Left hindlimb (tissue), 1 donor: ENCODE measurements at regions not wholly inside any gene's neighbourhood (a gene's known extent, or its start where the extent isn't known, plus 50 kb on each side); places are given as distances from the start of the nearest gene placed in this dataset.

Source experiments
- DNase-seq: peaks from one replicate; pipeline ENCODE4 v3.0.0-alpha.2; 2018

DNA sequence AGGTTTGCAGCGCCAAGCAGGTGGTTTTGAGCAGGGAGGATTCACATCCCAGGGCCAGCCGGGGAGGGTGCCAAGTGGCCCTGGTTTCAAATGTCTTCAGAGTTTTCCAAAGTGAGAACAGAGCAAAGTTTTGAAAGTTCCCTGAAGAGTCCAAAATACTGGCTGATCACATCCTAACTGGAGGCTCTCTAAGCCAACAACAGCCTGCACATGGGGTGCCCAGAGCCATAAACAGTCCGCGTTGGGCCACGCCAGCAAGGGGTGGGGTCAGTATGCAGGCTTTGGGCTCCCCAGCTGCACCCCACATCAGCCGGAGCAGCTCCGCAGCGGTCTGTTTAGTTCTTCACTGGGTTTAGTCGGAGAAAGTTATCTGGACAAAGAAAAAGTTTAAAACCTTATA lies 150.9 kb downstream of the C16orf95 start:
- peak; percentile 27 for DNase-seq

DNA sequence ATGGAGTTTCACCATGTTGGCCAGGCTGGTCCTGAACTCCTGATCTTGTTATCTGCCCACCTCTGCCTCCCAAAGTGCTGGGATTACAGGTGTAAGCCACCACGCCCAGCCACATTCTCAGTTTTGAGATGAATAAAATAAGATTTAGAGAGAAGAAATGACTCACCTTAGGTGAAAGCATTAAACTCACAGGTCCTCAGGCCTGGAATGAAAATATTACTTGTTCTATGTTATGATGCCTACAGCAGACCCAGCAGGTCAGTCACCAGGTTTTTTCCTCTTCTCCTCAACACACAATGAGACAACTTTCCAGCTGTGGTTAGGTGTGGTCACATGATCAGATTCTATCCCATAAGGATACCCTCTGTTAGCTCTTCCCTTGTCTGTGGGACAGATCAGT lies 150.3 kb downstream of the C16orf95 start:
- DNase-seq: no peak

DNA sequence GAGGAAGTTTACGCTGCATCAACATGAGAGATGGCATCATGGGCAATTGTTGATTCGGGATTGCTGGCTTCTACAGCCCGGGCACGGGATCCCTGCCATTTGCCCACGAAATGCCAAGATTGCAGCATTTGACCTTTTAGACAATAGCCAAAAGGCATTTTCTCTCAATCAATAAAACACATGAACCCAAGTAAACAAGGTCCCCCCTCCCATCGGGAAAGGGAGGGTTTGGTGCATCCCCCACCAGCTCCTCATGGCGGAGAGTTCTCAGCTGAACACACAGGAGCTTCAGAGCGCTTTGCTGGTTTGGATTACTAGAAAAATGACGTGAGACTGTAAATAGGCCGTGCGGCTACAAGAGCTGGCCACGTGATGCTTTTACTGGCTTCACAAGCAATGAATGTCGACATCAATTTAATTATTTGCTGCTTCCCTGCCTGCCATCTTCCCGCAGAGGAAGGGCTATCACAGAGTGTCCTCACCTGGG lies 147.6 kb downstream of the C16orf95 start:
- no peak for DNase-seq

DNA sequence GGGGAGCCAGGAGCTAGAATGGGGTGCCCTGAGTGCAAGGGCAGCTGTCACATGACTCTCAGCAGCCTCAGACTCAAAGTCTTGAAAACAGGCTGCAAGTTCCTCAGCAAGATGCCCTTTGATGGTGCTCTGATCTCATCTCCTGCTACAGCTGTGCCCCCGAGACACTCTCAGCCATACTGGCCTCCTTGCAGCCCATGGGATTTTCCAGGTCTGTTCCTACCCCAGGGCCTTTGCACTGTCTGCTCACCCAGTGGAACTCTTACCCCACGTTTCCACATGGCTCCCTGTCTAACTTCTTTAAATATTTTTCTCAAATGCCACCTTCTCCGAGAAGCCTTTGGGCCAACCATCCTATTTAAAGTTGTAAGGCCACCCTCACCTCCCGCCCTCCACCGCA lies 146.9 kb downstream of the C16orf95 start:
- DNase-seq: peak; percentile 6

DNA sequence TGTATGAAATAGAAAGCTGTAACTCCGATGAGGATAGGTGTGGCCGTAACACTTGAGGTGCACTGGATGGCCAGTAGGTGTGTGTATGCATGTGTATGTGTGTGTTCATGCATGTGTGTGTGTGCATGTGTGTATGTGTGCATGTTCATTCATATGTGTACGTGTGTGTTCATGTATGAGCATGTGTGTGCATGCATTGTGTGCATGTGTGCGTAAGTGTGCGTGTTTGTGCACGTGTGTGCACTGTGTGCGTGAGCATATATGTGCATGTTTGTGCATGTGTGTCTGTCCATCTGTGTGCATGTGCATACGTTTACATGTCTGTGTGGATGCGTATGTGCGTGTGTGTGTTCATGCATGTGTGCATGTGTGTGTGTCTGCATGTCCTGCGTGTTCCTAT lies 145.5 kb downstream of the C16orf95 start:
- no peak for DNase-seq

DNA sequence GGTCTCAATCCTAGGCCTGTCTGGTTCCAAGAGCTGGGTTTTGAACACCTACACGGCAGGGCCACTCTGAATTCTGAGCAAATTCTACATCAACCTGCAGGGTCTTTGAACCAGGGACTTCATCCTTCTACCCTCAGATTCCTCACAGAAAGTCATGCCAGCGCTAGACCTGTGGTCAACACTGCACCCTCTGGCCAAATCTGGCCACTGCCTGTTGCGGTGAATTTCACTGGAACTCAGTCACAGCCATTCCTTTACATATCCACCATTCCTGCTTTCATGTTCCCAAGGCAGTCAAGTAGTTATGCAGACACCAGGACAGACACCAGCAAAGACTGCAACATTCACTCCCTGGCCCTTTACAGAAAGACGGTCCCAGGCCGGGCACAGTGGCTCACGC lies 144.6 kb downstream of the C16orf95 start:
- DNase-seq: no peak

DNA sequence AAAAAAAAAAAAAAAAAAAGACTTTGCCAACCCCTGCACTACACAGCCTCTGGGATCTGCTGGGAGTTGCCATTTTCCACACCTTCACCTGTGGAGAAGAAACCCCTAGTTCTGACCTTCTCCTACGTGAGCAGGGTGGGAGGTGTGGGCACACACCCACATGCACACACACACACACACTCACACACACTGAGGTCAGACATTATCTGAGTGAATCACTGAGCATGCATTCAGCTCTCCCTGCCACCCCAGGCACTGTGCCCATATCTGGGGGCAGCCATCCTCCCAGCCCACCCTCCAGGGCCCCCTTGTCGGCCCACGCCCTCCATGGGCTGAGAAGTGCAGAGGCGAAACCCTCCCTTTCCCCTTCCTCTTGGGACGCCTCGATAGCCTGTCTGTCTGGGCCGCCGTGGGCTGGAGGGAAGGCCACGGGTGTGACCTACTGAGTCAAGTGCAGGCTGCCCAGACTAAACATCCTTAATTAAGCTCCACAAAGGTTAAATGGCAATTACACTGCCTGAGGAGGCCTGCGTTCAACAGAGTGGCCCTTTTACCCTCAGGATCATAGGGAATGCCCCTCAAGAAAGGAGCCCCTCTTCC lies 143.8 kb downstream of the C16orf95 start:
- no peak for DNase-seq

DNA sequence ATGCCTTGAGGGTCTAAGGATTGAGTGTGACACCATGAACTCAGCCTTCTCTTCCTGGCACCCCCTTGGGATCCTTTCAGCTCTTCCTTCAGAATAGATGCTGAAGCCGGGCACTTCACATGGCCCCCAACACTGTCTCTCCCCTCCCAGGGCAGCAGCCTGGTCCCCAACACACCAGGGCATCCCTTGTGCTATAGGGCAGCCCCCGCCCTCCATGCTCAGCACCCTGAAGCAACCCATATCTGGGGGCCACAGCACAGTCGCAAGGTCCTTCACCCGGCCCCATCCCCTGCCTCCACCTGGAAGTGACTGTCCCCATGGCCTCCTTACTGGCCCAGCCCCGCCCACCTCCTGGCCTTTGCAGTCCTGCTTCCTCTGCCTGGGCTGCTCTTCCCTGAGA lies 143.1 kb downstream of the C16orf95 start:
- no peak for DNase-seq

DNA sequence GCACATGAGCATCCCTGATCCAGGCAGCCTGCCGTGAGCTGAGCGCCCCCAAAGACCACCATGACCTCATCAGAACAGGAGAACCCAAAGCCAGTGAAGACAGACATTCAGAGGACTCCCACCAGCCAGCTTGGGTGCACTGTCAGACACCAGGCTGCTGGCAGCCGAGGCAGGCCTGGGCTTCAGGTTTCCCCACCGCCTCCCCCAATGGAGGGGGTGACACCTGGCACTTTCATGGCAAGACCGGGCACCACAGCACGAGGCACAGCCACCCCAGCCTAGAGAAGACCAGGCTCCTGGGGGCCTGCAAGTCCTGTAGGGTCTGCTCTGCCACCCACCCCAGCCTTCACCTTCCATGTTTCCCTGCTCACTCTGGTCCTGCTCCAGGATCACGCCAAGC lies 140.5 kb downstream of the C16orf95 start:
- peak; percentile 25 for DNase-seq

DNA sequence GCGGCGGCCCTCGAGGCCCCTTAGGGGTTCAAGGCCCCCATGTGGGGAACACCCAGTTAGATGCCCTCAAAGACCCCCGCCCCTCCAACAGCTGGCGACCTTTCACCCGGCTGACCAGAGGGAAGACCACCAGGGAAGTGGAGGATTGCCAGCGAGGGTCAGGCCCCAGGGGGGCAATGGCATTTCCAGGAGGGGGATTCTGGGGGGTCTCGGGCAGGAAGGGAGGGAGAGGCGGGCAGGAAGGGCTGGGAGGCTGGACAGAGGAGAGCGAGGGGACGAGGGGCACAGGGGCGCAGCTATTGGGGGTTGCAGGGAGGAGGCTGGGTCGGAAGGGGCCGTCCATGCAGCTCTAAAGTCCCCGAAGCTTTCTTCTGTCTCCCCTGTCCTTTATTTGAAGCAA lies 139.5 kb downstream of the C16orf95 start:
- no peak for DNase-seq

DNA sequence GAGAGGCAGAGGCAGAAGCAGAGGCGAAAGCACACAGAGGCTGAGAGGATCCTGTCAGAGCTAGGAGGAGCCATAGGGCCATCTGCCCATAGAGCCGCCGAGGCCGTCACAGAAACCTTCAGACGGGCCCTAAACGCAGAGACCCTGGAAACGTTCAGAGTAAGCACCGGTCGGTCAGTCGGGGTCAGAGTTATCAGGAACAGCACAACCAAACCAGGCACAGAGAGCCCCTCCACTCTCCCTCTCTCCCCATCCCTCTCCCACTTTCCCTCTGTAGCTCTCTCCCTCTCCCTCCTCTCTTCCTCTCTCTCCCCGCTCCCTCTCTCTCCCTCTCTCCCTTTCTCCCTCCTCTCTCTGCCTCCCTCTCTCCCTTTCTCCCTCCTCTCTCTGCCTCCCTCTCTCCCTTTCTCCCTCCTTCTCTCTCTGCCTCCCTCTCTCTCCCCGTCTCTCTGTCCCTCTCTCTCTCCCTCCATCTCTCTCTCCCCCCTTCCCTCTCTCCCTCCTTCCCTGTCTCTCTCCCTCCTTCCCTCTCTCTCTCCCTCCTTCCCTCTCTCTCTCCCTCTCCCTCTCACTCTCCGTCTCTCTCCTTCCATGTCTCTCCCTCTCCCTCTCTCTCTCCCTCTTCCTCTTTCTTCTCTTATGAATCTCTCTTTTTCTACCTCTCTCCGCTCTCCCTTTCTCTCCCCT lies 138.9 kb downstream of the C16orf95 start:
- no peak for DNase-seq

DNA sequence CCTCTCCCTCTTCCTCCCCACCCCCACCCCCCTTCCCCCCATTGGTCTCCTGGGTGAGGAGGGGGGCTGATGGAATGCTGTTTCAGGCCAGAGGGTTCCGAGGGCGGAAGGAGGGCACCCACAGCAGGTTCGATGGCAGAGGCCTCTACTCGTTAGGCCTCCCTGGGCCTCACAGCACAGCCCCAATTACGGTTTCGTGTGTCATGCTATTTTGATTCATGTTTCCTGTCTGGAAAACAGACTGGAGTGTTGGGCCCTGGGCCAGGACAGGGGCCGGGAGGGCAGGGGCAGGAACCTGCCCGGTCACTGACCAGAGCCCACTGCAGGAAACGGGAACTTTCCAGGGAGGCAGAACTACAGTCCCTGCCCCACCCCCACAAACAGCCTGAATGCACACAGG lies 138.2 kb downstream of the C16orf95 start:
- DNase-seq: peak; percentile 79

DNA sequence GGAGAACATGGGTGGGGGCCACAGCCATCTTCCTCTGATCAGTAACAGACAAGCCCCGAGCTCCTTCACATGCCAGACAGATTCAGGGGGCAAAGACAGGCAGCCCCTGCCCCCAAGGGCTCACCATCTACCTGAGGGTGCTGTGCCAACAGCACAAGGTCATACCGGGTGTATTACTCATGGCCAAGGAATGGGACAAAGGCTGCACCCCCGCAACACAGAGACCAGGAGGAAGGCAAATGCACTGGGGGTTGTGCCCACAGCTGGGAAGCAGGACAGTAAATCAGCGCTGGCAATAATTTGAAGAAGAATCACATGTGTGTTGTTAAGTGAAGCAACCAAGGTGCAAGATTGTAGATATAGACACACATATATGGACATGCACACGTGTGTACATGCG lies 137.1 kb downstream of the C16orf95 start:
- DNase-seq: no peak

DNA sequence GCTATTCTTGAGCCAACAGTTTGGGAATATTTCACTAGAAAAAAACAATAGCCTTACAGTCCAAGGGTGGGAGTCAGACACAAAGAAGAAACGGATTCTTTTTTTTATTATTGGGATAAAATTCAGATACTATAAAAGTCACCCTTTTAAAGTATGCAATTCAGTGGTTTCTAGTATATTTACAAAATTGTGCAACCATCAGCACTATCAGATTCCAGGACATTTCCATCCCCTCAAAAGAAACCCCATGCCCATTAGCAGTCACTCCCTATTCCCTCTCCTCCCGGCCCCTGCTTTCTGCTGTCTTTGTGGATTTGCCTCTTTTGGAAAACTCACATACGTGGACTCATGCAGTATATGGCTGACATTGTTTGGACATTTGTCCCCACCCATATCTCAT lies 134.4 kb downstream of the C16orf95 start:
- no peak for DNase-seq

DNA sequence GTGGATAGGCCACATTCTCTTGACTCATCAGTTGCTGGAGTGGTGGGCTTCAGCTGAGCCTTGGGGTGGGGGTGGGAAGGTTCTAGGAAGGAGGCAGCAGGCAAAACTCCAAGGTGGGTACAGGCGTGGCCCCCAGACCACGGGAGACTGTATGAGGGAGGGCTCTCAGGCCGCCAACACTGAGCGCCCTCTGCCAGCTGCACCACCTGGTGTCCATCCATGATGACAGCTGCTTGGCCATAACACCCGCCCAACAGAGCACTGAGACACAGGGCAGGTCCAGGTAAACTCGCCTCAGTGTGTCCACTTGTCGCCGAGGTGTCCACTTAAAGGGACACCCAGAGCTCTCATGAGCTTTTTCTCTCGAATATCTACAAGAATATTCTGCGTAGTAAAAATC lies 133.5 kb downstream of the C16orf95 start:
- peak; percentile 8 for DNase-seq

DNA sequence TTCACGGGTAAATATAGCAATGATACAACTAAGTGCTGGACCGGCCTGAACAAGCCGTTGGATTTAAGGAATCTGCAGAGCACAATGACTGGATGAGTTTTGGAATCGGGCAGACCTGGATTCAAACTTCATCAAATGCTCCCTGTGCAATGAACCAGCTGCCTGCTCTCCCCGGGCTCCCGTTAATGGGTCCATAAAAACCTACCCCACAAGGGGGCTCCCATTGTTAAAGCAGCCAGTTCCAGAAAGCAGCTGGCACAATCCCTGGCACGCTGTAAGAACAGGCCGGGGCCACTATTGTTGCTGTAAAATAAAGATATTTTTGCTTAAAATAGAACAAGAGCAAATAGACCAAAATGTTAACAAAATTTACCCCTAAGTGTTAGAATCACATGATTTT lies 131.9 kb downstream of the C16orf95 start:
- peak; percentile 15 for DNase-seq

DNA sequence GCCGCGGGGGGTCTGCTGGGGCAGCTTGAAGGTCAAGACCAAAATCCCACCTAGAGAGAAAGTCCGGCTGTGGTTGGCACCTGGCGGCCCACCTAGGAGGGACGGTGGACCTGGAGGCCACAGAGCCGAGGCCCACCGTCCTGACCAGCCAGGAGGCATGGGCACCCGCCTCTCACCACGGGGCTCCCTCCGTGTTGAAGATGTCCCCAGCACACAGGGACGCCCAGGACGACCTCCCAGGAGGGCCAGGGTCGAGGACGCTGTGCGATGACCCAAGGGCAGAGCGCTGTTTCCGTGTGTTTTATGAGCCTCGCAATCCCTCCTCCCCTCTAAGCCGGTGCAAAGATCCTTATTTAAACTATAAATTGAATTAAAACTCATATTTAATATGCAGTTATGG lies 131.2 kb downstream of the C16orf95 start:
- DNase-seq: no peak

DNA sequence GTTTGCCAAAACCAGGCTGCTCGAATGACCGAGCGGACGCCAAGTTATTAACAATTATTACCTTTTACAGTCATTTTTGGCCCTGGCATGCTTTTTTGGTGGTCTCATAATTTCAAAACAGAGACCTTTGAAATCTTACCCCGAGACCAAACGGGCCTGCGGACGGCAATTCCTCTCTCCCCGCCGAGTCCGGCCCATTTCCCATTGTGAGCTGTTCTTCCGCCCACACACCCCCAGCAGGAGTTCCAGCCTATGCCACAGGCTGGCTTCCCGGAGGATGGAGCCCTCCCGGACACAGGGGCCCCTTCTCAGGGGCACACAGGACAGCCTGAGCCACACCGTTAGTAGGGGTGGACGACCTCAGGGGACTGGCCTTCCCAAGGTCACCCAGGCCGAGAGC lies 130.7 kb downstream of the C16orf95 start:
- DNase-seq: peak; percentile 59

DNA sequence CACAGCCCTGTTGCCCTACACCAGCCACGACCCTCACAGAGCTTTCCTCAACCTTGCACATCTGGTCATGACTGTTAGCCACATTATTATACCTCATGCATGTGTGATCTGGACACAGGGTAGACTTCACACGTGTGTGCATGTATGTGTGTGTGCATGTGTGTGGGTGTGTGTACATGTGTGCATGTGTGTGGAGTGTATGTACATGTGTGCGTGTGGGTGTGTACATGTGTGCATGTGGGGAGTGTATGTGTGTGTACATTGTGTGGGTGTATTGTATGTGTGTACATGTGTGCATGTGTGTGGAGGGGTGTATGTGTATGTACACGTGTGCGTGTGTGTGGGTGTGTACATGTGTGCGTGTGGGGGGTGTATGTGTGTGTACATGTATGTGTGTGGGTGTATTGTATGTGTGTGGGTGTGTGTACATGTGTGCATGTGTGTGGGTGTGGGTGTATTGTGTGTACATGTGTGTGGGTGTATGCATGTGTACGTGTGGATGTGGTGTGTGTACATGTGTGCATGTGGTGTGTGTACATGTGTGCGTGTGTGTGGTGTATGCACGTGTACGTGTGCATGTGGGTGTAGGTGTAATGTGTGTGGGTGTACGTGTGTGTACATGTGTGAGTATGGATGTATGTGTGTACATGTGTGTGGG lies 130.2 kb downstream of the C16orf95 start:
- DNase-seq: no peak

DNA sequence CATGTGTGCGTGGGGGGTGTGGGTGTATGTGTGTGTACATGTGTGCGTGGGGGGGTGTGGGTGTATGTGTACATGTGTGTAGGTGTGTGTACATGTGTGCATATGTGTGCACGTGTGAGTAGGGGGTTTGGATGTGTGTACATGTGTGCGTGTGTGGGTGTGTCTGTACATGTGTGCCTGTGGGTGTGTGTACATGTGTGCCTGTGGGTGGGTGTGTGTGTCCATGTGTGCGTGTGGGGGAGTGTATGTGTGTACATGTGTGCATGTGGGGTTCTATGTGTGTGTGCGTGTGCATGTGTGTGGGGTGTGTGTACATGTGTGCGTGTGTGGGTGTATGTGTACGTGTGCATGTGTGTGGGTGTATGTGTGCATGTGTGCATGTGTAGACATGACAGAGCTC lies 129.1 kb downstream of the C16orf95 start:
- peak; percentile 17 for DNase-seq

DNA sequence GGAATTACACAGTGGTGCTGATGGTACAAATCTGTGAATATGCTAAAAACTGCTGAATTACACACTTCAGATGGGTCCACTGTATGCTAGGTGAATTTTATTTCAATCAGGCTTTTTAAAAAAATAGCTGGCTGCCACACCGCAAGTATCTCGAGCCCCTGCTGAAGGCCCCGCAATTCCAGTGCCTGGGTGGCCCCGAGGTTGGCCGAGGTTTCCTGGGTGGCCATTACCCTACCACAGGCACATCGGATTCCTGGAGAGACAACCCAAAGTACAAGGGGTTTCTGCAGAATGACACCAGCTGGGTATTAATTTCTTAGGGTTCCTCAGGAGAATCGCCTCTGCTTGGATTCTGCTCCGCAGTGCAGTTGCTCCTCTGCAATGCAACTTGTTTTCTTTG lies 127.8 kb downstream of the C16orf95 start:
- DNase-seq: no peak

DNA sequence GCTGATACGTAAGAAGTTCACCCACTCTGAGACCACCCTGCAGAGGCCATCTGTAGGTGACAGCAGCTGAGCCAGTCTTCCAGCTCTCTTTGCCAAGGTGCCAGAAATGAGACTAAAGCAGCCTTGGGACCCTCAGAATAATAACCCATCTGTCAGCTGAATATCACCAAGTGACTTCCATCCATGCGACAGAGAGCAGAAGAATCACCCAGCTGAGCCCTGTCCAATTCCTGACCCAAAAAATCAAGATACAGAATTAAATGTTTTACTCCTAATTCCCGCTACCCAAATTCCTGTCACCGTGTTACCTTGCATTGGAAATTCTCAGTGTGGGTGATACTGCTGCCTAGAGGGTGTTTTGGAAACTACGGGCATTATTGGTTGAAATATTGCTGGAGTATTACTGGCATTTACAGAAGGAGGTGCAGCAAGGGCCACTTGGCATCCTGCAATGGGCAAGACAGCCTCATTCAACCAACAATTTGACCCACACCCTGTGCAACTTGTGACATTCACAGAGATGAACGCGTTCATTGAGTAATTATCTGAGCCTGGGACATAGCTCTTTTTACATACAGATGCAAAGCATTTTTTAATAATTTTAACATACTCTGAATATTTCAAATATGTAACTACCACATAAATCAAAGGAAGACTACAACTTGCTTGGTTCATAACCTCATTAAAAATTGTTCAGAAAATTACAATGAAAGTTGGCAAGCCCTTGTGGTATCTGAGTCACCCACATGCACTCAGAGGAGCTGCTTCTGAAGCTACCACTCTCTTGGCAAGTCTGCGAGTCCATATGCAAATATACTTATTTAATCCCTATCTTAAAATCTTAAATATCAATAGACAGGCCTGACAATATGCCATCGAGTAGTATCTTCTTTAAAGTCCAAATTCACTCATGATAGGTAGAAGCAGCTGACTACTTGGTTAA lies 126.6 kb downstream of the C16orf95 start:
- DNase-seq: peak; percentile 2

DNA sequence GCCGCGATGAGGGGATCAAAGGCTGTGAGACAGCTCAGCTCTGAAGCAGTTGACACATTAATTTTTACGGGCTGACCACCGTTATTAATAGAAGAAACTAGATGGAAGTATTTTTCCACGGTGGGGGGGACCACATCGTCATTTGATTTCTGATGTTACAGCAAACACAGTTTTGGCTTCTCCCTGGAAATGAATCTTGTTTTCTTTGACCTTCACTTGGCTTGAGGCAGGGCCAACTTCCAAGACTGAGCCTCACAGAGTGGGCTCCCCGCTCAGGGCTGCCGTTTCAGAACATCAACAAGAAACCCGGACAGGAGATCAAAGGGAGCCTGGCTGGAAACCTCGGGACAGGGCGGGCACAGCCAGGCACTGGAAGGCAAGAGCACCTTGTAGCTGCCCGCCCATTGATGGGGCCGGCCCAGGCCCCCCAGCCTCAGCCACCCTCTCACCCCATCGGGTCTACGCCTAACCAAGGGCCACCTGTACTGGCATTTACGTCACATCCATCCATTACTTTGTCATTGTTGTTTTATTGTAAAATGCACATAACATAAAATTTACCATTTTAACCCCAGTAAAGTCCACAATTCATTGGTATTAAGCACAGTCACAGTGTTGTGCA lies 124.6 kb downstream of the C16orf95 start:
- DNase-seq: peak; percentile 52
